H1 (cell line): ENCODE measurements at regions not wholly inside any gene's neighbourhood (a gene's known extent, or its start where the extent isn't known, plus 50 kb on each side); places are given as distances from the start of the nearest gene placed in this dataset.

Experiments
- BACH1 ChIP-seq: IDR thresholded peaks from 2 replicates; pipeline ENCODE4 v1.6.1; 2012; ENCODE audit warnings: low read length, improper control_type of control experiment
- BCL11A ChIP-seq, 2 experiments: IDR thresholded peaks; one replicate each; pipeline ENCODE4 v1.6.1; 2011; ENCODE audit warnings: low read depth in 2 of 2, low read length in 2 of 2, mild to moderate bottlenecking in 2 of 2
- CEBPB ChIP-seq: IDR thresholded peaks from 2 replicates; pipeline ENCODE4 v1.6.1; 2012; ENCODE audit warnings: low read depth, low read length
- CREB1 ChIP-seq: IDR thresholded peaks from 2 replicates; pipeline ENCODE4 v1.6.1; 2012; ENCODE audit warnings: inconsistent platforms
- EP300 ChIP-seq, 2 experiments: IDR thresholded peaks; 1 replicate in 1 of 2; 2 replicates in 1 of 2; pipeline ENCODE4 v1.6.1; 2011 to 2012; ENCODE audit warnings: low read depth in 2 of 2, low read length in 2 of 2, mild to moderate bottlenecking in 2 of 2, borderline replicate concordance in 1 of 2, inconsistent platforms in 1 of 2, moderate library complexity in 1 of 2
- MAFK ChIP-seq: IDR thresholded peaks from 2 replicates; pipeline ENCODE4 v1.6.1; 2012; ENCODE audit warnings: low read depth, mild to moderate bottlenecking, improper control_type of control experiment, low read length
- POLR2AphosphoS5 ChIP-seq: IDR thresholded peaks from 2 replicates; pipeline ENCODE4 v1.6.1; 2011; ENCODE audit warnings: low read depth, low read length
- RAD21 ChIP-seq, 2 experiments: IDR thresholded peaks in 1 of 2; conservative IDR thresholded peaks in 1 of 2; 2 replicates each; pipeline ENCODE4 v1.6.1; 2011; ENCODE audit warnings: low read depth in 2 of 2, low read length in 2 of 2, improper control_type of control experiment in 1 of 2, inconsistent platforms in 1 of 2, mild to moderate bottlenecking in 1 of 2, moderate library complexity in 1 of 2
- TCF12 ChIP-seq: IDR thresholded peaks from 2 replicates; pipeline ENCODE4 v1.6.1; 2011; ENCODE audit warnings: low read depth, mild to moderate bottlenecking, low read length
- TF ChIP-seq, protein P1 (sequence below), 3 experiments: IDR thresholded peaks; 1 replicate in 2 of 3; 2 replicates in 1 of 3; pipeline versions ENCODE4 v1.5.1 to v1.6.1; 2011; ENCODE audit warnings: low read length in 3 of 3, mild to moderate bottlenecking in 3 of 3, inconsistent platforms in 2 of 3, low read depth in 1 of 3, moderate library complexity in 1 of 3; ENCODE audit not compliant: insufficient read depth in 1 of 3; ENCODE audit errors: control extremely low read depth in 1 of 3

GRCh38 chr7:116395141-116395791 is 104.3 kb upstream of the CAV2 start:
- no peak for TF ChIP-seq BACH1
- TF ChIP-seq CEBPB: no peak
- TF ChIP-seq CREB1: no peak
- no peak for TF ChIP-seq TCF12
- no peak for TF ChIP-seq BCL11A (IDR thresholded peaks at IDR 0.05; ENCODE audit: low read depth in 2 of 2, low read length in 2 of 2)
- no peak for TF ChIP-seq MAFK
- TF ChIP-seq POLR2AphosphoS5: no peak
- TF ChIP-seq, protein P1, sequence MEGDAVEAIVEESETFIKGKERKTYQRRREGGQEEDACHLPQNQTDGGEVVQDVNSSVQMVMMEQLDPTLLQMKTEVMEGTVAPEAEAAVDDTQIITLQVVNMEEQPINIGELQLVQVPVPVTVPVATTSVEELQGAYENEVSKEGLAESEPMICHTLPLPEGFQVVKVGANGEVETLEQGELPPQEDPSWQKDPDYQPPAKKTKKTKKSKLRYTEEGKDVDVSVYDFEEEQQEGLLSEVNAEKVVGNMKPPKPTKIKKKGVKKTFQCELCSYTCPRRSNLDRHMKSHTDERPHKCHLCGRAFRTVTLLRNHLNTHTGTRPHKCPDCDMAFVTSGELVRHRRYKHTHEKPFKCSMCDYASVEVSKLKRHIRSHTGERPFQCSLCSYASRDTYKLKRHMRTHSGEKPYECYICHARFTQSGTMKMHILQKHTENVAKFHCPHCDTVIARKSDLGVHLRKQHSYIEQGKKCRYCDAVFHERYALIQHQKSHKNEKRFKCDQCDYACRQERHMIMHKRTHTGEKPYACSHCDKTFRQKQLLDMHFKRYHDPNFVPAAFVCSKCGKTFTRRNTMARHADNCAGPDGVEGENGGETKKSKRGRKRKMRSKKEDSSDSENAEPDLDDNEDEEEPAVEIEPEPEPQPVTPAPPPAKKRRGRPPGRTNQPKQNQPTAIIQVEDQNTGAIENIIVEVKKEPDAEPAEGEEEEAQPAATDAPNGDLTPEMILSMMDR (IDR thresholded peaks at IDR 0.05; ENCODE audit: control extremely low read depth in 1 of 3, insufficient read depth in 1 of 3, low read depth in 1 of 3, low read length in 3 of 3): no peak
- no peak for TF ChIP-seq EP300 (IDR thresholded peaks at IDR 0.05; ENCODE audit: borderline replicate concordance in 1 of 2, low read depth in 2 of 2, low read length in 2 of 2)
- TF ChIP-seq RAD21 (IDR thresholded peaks at IDR 0.05 in 1 of 2, conservative IDR thresholded peaks at IDR 0.05 in 1 of 2; ENCODE audit: low read depth in 2 of 2, low read length in 2 of 2): no peak
